ENCODE measurements at regions not wholly inside any gene's neighbourhood (a gene's known extent, or its start where the extent isn't known, plus 50 kb on each side); places are given as distances from the start of the nearest gene placed in this dataset.

DNA sequence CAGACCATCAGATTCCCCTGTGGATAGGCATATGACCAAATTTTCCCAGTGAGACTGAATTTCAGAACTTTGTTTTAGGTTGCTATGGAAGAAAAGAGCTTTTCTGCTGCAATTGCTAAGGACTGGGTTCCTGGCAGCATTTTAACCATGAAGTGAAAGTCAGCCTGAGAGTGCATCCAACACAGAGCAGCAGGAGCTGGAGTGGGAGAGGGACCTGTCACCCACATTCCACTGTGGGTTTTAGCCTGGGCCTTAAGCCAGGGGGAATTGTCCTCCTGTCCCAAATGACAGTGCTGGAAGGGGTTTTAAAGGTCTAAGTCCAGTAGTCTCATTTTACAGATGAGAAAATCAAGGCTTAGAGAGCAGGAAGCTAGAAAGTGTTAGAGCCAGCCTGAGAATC lies 203.5 kb upstream of the N4BP1 start:
- no peaks in the 10 kb centered on the region for H3K9me2 ChIP-seq (ENCODE audit: insufficient read depth)
- intact Hi-C loops (cut with micrococcal nuclease), result no loop called here
- RAD21 ChIA-PET (ENCODE audit: low non-redundant PET in 1 of 2, low total read pairs in 2 of 2, uncharacterized antibody in 2 of 2, unreplicated experiment in 2 of 2), result no interaction called here
- DNase-seq (ENCODE audit: low read depth, low spot score) (no peak), ATAC-seq (no peak)
- H3K27ac ChIP-seq (ENCODE audit: low read depth, low read length), result no peak overlapping the region
- no peak overlapping the region for H2AFZ ChIP-seq (ENCODE audit: low read depth, low read length, poor library complexity, severe bottlenecking)
- peaks cover 20% of the 10 kb centered on the region; the same call in 1 of the 2 replicates for H3K27me3 ChIP-seq (ENCODE audit: insufficient read depth, low read length)
- H3K36me3 ChIP-seq (ENCODE audit: control insufficient read depth in 1 of 2, insufficient read depth in 2 of 2, low read length in 2 of 2), result no peaks in the 10 kb centered on the region
- no peaks in the 10 kb centered on the region for H4K20me1 ChIP-seq (ENCODE audit: insufficient read depth)
- no peak overlapping the region for H3K4me3 ChIP-seq (replicated peaks in 1 of 2; ENCODE audit: low read depth in 1 of 2, low read length in 2 of 2)
- no peak overlapping the region for H3K9ac ChIP-seq (ENCODE audit: low read length)
- H3K79me2 ChIP-seq (ENCODE audit: insufficient read depth, low read length), result no peaks in the 10 kb centered on the region
- no peak for TF ChIP-seq EZH2 (IDR thresholded peaks at IDR 0.05)
- TF ChIP-seq EZH2phosphoT487 (IDR thresholded peaks at IDR 0.05; ENCODE audit: borderline replicate concordance), result no peak
- no peak for TF ChIP-seq ZNF274 (IDR thresholded peaks at IDR 0.05; ENCODE audit: low read depth, low read length)
- no peak for TF ChIP-seq POLR2AphosphoS5 (IDR thresholded peaks at IDR 0.05; ENCODE audit: low read depth, low read length)
- no peak for TF ChIP-seq CEBPB (IDR thresholded peaks at IDR 0.05; ENCODE audit: low read depth)
- CTCF ChIA-PET, result no interaction called here
- H3K4me1 ChIP-seq (ENCODE audit: control insufficient read depth in 1 of 2, insufficient read depth in 2 of 2, low read length in 2 of 2), result no peaks in the 10 kb centered on the region
- POLR2A ChIA-PET, result no interaction called here
- no TSS peak for BruUV-seq (replicated peaks)
- no peaks in the 10 kb centered on the region for H3K9me3 ChIP-seq (ENCODE audit: control insufficient read depth in 1 of 2, insufficient read depth in 1 of 2, low read depth in 1 of 2, low read length in 2 of 2)
- H3K4me2 ChIP-seq (ENCODE audit: low read length), result no peak overlapping the region

DNA sequence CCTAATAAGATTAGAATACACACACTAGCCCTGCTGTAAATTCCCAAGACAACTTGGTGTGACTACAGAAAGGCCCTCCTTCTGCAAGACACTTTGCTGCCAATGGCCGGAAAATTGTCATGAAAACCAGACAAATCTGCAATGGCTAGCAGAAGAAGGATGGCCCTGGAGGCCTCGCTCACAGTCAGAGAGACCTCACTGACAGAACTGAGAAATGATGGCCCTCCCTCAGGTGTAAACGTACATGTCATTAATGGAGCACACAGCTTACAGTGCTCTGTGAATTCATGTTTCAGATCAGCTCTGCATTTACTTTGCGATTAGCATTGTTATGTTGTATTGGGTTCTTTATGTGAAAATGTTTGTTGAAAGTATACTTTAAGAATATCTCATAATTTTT lies 202.9 kb upstream of the N4BP1 start:
- ATAC-seq, result no peak

More for the DNA sequence above, 202.9 kb upstream of the N4BP1 start:
- no peaks in the 10 kb centered on the region for H3K79me2 ChIP-seq (ENCODE audit: insufficient read depth, low read length)
- H4K20me1 ChIP-seq (ENCODE audit: insufficient read depth), result no peaks in the 10 kb centered on the region
- ChIA-PET CTCF (no interaction called here), RAD21 (ENCODE audit: low non-redundant PET in 1 of 2, low total read pairs in 2 of 2, uncharacterized antibody in 2 of 2, unreplicated experiment in 2 of 2) (no interaction called here), POLR2A (no interaction called here)
- intact Hi-C loops (cut with micrococcal nuclease), result no loop called here
- no peaks in the 10 kb centered on the region for H3K36me3 ChIP-seq (ENCODE audit: control insufficient read depth in 1 of 2, insufficient read depth in 2 of 2, low read length in 2 of 2)
- H3K4me3 ChIP-seq (replicated peaks in 1 of 2; ENCODE audit: low read depth in 1 of 2, low read length in 2 of 2), result no peak overlapping the region
- BruUV-seq (replicated peaks), result no TSS peak
- H3K4me1 ChIP-seq (ENCODE audit: control insufficient read depth in 1 of 2, insufficient read depth in 2 of 2, low read length in 2 of 2), result no peaks in the 10 kb centered on the region
- H2AFZ ChIP-seq (ENCODE audit: low read depth, low read length, poor library complexity, severe bottlenecking), result no peak overlapping the region
- peaks cover 20% of the 10 kb centered on the region; the same call in 1 of the 2 replicates for H3K27me3 ChIP-seq (ENCODE audit: insufficient read depth, low read length)
- no peaks in the 10 kb centered on the region for H3K9me3 ChIP-seq (ENCODE audit: control insufficient read depth in 1 of 2, insufficient read depth in 1 of 2, low read depth in 1 of 2, low read length in 2 of 2)
- no peak overlapping the region for H3K27ac ChIP-seq (ENCODE audit: low read depth, low read length)
- no peak overlapping the region for H3K4me2 ChIP-seq (ENCODE audit: low read length)
- no peaks in the 10 kb centered on the region for H3K9me2 ChIP-seq (ENCODE audit: insufficient read depth)
- DNase-seq (ENCODE audit: low read depth, low spot score), result no peak
- no peak for TF ChIP-seq YY1 (IDR thresholded peaks at IDR 0.05; ENCODE audit: extremely low read depth, insufficient replicate concordance, low read depth, low read length)
- TF ChIP-seq ELF1 (IDR thresholded peaks at IDR 0.05; ENCODE audit: borderline replicate concordance, low read depth), result no peak
- H3K9ac ChIP-seq (ENCODE audit: low read length), result no peak overlapping the region
